Endothelial cell of umbilical vein (primary cell): ENCODE measurements at regions not wholly inside any gene's neighbourhood (a gene's known extent, or its start where the extent isn't known, plus 50 kb on each side); places are given as distances from the start of the nearest gene placed in this dataset.

Experiments
- BruUV-seq: library from RNA; stranded (reverse); fragments of 400-500 nt; replicated peaks from 2 replicates; lab custom pipeline; 2021; lab: Mats Ljungman, UMichigan
- CTCF ChIA-PET: fragments of 300-600, 350-600 bp; sonication (Branson Sonifier 250); formaldehyde crosslinking; loops from one replicate; lab custom pipeline; 2021; ENCODE audit warnings: antibody characterized with exemption, inconsistent platforms; lab: Charles Lee
- POLR2A ChIA-PET: fragments of 300-600, 350-600 bp; sonication (Branson Sonifier 250); formaldehyde crosslinking; loops from one replicate; lab custom pipeline; 2021; ENCODE audit warnings: antibody characterized with exemption, inconsistent platforms; lab: Charles Lee
- DNase-seq: peaks from one replicate; pipeline ENCODE4 v3.0.0-alpha.2; 2011; ENCODE audit warnings: low read depth, low spot score
- FAIRE-seq: peaks from 2 replicates; lab custom pipeline; 2011; peaks lifted over from hg19 to GRCh38; lab: Jason Lieb, UNC
- H2AFZ ChIP-seq: 2 replicates; pipeline ENCODE4 v1.6.0; 2012; ENCODE audit warnings: low read depth, low read length, control low read depth, inconsistent platforms
- H3K27ac ChIP-seq: 2 replicates; pipeline ENCODE4 v1.5.1; 2011; ENCODE audit warnings: low read depth, mild to moderate bottlenecking, control low read depth, low read length, moderate library complexity; ENCODE audit not compliant: insufficient read depth
- H3K27me3 ChIP-seq, 2 experiments: 2 replicates each; pipeline versions ENCODE4 v1.6.0 to v1.6.1; 2011; ENCODE audit warnings: low read length in 2 of 2, mixed read lengths in 1 of 2; ENCODE audit not compliant: control insufficient read depth in 2 of 2, insufficient read depth in 2 of 2
- H3K36me3 ChIP-seq, 2 experiments: 2 replicates in 1 of 2; 3 replicates in 1 of 2; pipeline ENCODE4 v1.5.1; 2011; ENCODE audit warnings: low read length in 2 of 2, mild to moderate bottlenecking in 1 of 2, moderate library complexity in 1 of 2; ENCODE audit not compliant: control insufficient read depth in 2 of 2, insufficient read depth in 2 of 2; ENCODE audit errors: extremely low read depth in 1 of 2
- H3K4me1 ChIP-seq: 3 replicates; pipeline ENCODE4 v1.5.1; 2011; ENCODE audit warnings: mild to moderate bottlenecking, low read length; ENCODE audit not compliant: control insufficient read depth, insufficient read depth; ENCODE audit errors: extremely low read depth
- H3K4me2 ChIP-seq: 2 replicates; pipeline ENCODE4 v1.6.1; 2011; ENCODE audit warnings: low read length, control low read depth, mixed read lengths; ENCODE audit not compliant: insufficient read depth
- H3K4me3 ChIP-seq, 3 experiments: fragments of 200-600 bp in 1 of 3; sonication (generic), shearing (Covaris generic) in 1 of 3; replicated peaks in 1 of 3; 2 replicates each; pipeline ENCODE4 v1.5.1; 2011 to 2016; ENCODE audit warnings: control low read depth in 3 of 3, low read length in 3 of 3, mild to moderate bottlenecking in 2 of 3, inconsistent platforms in 1 of 3, low read depth in 1 of 3, moderate library complexity in 1 of 3; ENCODE audit not compliant: insufficient read depth in 1 of 3
- H3K79me2 ChIP-seq: 2 replicates; pipeline ENCODE4 v1.6.0; 2012; ENCODE audit warnings: low read length, inconsistent platforms; ENCODE audit not compliant: control insufficient read depth, insufficient read depth
- H3K9ac ChIP-seq: replicated peaks from 2 replicates; pipeline ENCODE3; 2011; ENCODE audit warnings: low read length, control low read depth; ENCODE audit not compliant: insufficient read depth; ENCODE audit errors: extremely low read depth
- H3K9me1 ChIP-seq: replicated peaks from 3 replicates; pipeline ENCODE4 v1.6.0; 2011; ENCODE audit warnings: mild to moderate bottlenecking, low read length; ENCODE audit not compliant: control insufficient read depth, insufficient read depth; ENCODE audit errors: extremely low read depth
- H3K9me3 ChIP-seq: replicated peaks from 2 replicates; pipeline ENCODE4 v1.5.1; 2012; ENCODE audit warnings: low read length, inconsistent platforms; ENCODE audit not compliant: control insufficient read depth, insufficient read depth
- H4K20me1 ChIP-seq: replicated peaks from 2 replicates; pipeline ENCODE3; 2011; ENCODE audit warnings: mild to moderate bottlenecking, low read length; ENCODE audit not compliant: control insufficient read depth, insufficient read depth; ENCODE audit errors: extremely low read depth
- CTCF ChIP-seq, 2 donors: IDR thresholded peaks; 1 replicate in 1 of 2; 2 replicates in 1 of 2; pipeline ENCODE4 v1.5.1; 2011; ENCODE audit warnings: low read length in 2 of 2, mild to moderate bottlenecking in 2 of 2, moderate library complexity in 2 of 2, control low read depth in 1 of 2, inconsistent platforms in 1 of 2, low read depth in 1 of 2; ENCODE audit not compliant: insufficient read depth in 1 of 2; ENCODE audit errors: extremely low read depth in 1 of 2
- EZH2 ChIP-seq: IDR thresholded peaks from 2 replicates; pipeline ENCODE4 v1.6.1; 2012; ENCODE audit warnings: borderline replicate concordance, low read depth, mild to moderate bottlenecking, moderate library complexity, low read length, inconsistent platforms; ENCODE audit not compliant: severe bottlenecking
- FOS ChIP-seq: IDR thresholded peaks from 2 replicates; pipeline ENCODE4 v1.6.1; 2011; ENCODE audit warnings: mild to moderate bottlenecking, low read length, moderate library complexity, borderline replicate concordance; ENCODE audit not compliant: insufficient read depth
- GATA2 ChIP-seq: IDR thresholded peaks from 2 replicates; pipeline ENCODE4 v1.7.0; 2011; ENCODE audit warnings: low read depth, mild to moderate bottlenecking, moderate library complexity, mixed read lengths, low read length; ENCODE audit not compliant: insufficient read length, insufficient read depth
- JUN ChIP-seq: IDR thresholded peaks from 2 replicates; pipeline ENCODE4 v1.6.1; 2011; ENCODE audit warnings: borderline replicate concordance, low read depth; ENCODE audit not compliant: insufficient read length, insufficient read depth
- MAX ChIP-seq: IDR thresholded peaks from 2 replicates; pipeline ENCODE4 v1.6.1; 2011; ENCODE audit not compliant: insufficient read depth, insufficient read length
- MYC ChIP-seq: IDR thresholded peaks from one replicate; pipeline ENCODE4 v1.6.1; 2011; ENCODE audit warnings: mild to moderate bottlenecking, low read depth, low read length
- POLR2A ChIP-seq: IDR thresholded peaks from 2 replicates; pipeline ENCODE4 v1.6.1; 2012; ENCODE audit warnings: low read depth, mild to moderate bottlenecking, control low read depth, low read length
- POLR2AphosphoS5 ChIP-seq: IDR thresholded peaks from 2 replicates; pipeline ENCODE4 v1.6.1; 2012; ENCODE audit warnings: low read depth, mild to moderate bottlenecking, control low read depth, low read length, moderate library complexity; ENCODE audit not compliant: insufficient read depth
- dilution Hi-C: fragments of 300-500 bp; cut with MboI; formaldehyde crosslinking; loops from one replicate; pipeline ENCODE4 v1.15.0; 2019; ENCODE audit warnings: low sequenced_read_pairs; ENCODE audit not compliant: extremely low pct_ligation_motif_present
- intact Hi-C: fragments of 100-400 bp; cut with micrococcal nuclease; formaldehyde crosslinking; loops from one replicate; pipeline ENCODE4 v1.10.0; 2022

GRCh38 chr12:75636607-75637006 is 125.2 kb upstream of the KRR1 start:
- no peaks in the 10 kb centered on the region for H3K79me2 ChIP-seq
- no peak overlapping the region for H3K9ac ChIP-seq
- BruUV-seq: no TSS peak
- H3K4me3 ChIP-seq: no peak overlapping the region
- FAIRE-seq (no peak), DNase-seq (no peak)
- H3K27me3 ChIP-seq: no peaks in the 10 kb centered on the region
- no peaks in the 10 kb centered on the region for H3K9me3 ChIP-seq
- no peaks in the 10 kb centered on the region for H3K9me1 ChIP-seq
- dilution Hi-C loops: no loop called here
- intact Hi-C loops: loop anchor here (5.0 kb wide), 1 partner anchor 396 kb away; the partner anchor contains the start of gene PHLDA1
- H3K4me1 ChIP-seq: peaks cover 24% of the 10 kb centered on the region
- POLR2A ChIA-PET: no interaction called here
- CTCF ChIA-PET: no interaction called here
- no peak overlapping the region for H2AFZ ChIP-seq
- no peak overlapping the region for H3K27ac ChIP-seq
- no peaks in the 10 kb centered on the region for H4K20me1 ChIP-seq
- no peak for TF ChIP-seq GATA2
- TF ChIP-seq MYC: no peak
- TF ChIP-seq CTCF (IDR thresholded peaks at IDR 0.05; ENCODE audit: extremely low read depth in 1 of 2, insufficient read depth in 1 of 2, low read depth in 1 of 2, low read length in 2 of 2): no peak
- TF ChIP-seq POLR2A: no peak
- TF ChIP-seq MAX: no peak
- no peak for TF ChIP-seq FOS
- TF ChIP-seq EZH2: no peak
- TF ChIP-seq JUN: no peak
- TF ChIP-seq POLR2AphosphoS5: no peak
- no peak overlapping the region for H3K4me2 ChIP-seq
- H3K36me3 ChIP-seq: no peaks in the 10 kb centered on the region
